Endothelial cell of umbilical vein (primary cell): ENCODE measurements at regions not wholly inside any gene's neighbourhood (a gene's known extent, or its start where the extent isn't known, plus 50 kb on each side); places are given as distances from the start of the nearest gene placed in this dataset.

Experiments
- BruUV-seq: library from RNA; stranded (reverse); fragments of 400-500 nt; replicated peaks from 2 replicates; lab custom pipeline; 2021; lab: Mats Ljungman, UMichigan
- CTCF ChIA-PET: fragments of 300-600, 350-600 bp; sonication (Branson Sonifier 250); formaldehyde crosslinking; loops from one replicate; lab custom pipeline; 2021; ENCODE audit warnings: antibody characterized with exemption, inconsistent platforms; lab: Charles Lee
- POLR2A ChIA-PET: fragments of 300-600, 350-600 bp; sonication (Branson Sonifier 250); formaldehyde crosslinking; loops from one replicate; lab custom pipeline; 2021; ENCODE audit warnings: antibody characterized with exemption, inconsistent platforms; lab: Charles Lee
- DNase-seq: peaks from one replicate; pipeline ENCODE4 v3.0.0-alpha.2; 2011; ENCODE audit warnings: low read depth, low spot score
- FAIRE-seq: peaks from 2 replicates; lab custom pipeline; 2011; peaks lifted over from hg19 to GRCh38; lab: Jason Lieb, UNC
- H2AFZ ChIP-seq: 2 replicates; pipeline ENCODE4 v1.6.0; 2012; ENCODE audit warnings: low read depth, low read length, control low read depth, inconsistent platforms
- H3K27ac ChIP-seq: 2 replicates; pipeline ENCODE4 v1.5.1; 2011; ENCODE audit warnings: low read depth, mild to moderate bottlenecking, control low read depth, low read length, moderate library complexity; ENCODE audit not compliant: insufficient read depth
- H3K27me3 ChIP-seq, 2 experiments: 2 replicates each; pipeline versions ENCODE4 v1.6.0 to v1.6.1; 2011; ENCODE audit warnings: low read length in 2 of 2, mixed read lengths in 1 of 2; ENCODE audit not compliant: control insufficient read depth in 2 of 2, insufficient read depth in 2 of 2
- H3K36me3 ChIP-seq, 2 experiments: 2 replicates in 1 of 2; 3 replicates in 1 of 2; pipeline ENCODE4 v1.5.1; 2011; ENCODE audit warnings: low read length in 2 of 2, mild to moderate bottlenecking in 1 of 2, moderate library complexity in 1 of 2; ENCODE audit not compliant: control insufficient read depth in 2 of 2, insufficient read depth in 2 of 2; ENCODE audit errors: extremely low read depth in 1 of 2
- H3K4me1 ChIP-seq: 3 replicates; pipeline ENCODE4 v1.5.1; 2011; ENCODE audit warnings: mild to moderate bottlenecking, low read length; ENCODE audit not compliant: control insufficient read depth, insufficient read depth; ENCODE audit errors: extremely low read depth
- H3K4me2 ChIP-seq: 2 replicates; pipeline ENCODE4 v1.6.1; 2011; ENCODE audit warnings: low read length, control low read depth, mixed read lengths; ENCODE audit not compliant: insufficient read depth
- H3K4me3 ChIP-seq, 3 experiments: fragments of 200-600 bp in 1 of 3; sonication (generic), shearing (Covaris generic) in 1 of 3; replicated peaks in 1 of 3; 2 replicates each; pipeline ENCODE4 v1.5.1; 2011 to 2016; ENCODE audit warnings: control low read depth in 3 of 3, low read length in 3 of 3, mild to moderate bottlenecking in 2 of 3, inconsistent platforms in 1 of 3, low read depth in 1 of 3, moderate library complexity in 1 of 3; ENCODE audit not compliant: insufficient read depth in 1 of 3
- H3K79me2 ChIP-seq: 2 replicates; pipeline ENCODE4 v1.6.0; 2012; ENCODE audit warnings: low read length, inconsistent platforms; ENCODE audit not compliant: control insufficient read depth, insufficient read depth
- H3K9ac ChIP-seq: replicated peaks from 2 replicates; pipeline ENCODE3; 2011; ENCODE audit warnings: low read length, control low read depth; ENCODE audit not compliant: insufficient read depth; ENCODE audit errors: extremely low read depth
- H3K9me1 ChIP-seq: replicated peaks from 3 replicates; pipeline ENCODE4 v1.6.0; 2011; ENCODE audit warnings: mild to moderate bottlenecking, low read length; ENCODE audit not compliant: control insufficient read depth, insufficient read depth; ENCODE audit errors: extremely low read depth
- H3K9me3 ChIP-seq: replicated peaks from 2 replicates; pipeline ENCODE4 v1.5.1; 2012; ENCODE audit warnings: low read length, inconsistent platforms; ENCODE audit not compliant: control insufficient read depth, insufficient read depth
- H4K20me1 ChIP-seq: replicated peaks from 2 replicates; pipeline ENCODE3; 2011; ENCODE audit warnings: mild to moderate bottlenecking, low read length; ENCODE audit not compliant: control insufficient read depth, insufficient read depth; ENCODE audit errors: extremely low read depth
- CTCF ChIP-seq, 2 donors: IDR thresholded peaks; 1 replicate in 1 of 2; 2 replicates in 1 of 2; pipeline ENCODE4 v1.5.1; 2011; ENCODE audit warnings: low read length in 2 of 2, mild to moderate bottlenecking in 2 of 2, moderate library complexity in 2 of 2, control low read depth in 1 of 2, inconsistent platforms in 1 of 2, low read depth in 1 of 2; ENCODE audit not compliant: insufficient read depth in 1 of 2; ENCODE audit errors: extremely low read depth in 1 of 2
- EZH2 ChIP-seq: IDR thresholded peaks from 2 replicates; pipeline ENCODE4 v1.6.1; 2012; ENCODE audit warnings: borderline replicate concordance, low read depth, mild to moderate bottlenecking, moderate library complexity, low read length, inconsistent platforms; ENCODE audit not compliant: severe bottlenecking
- FOS ChIP-seq: IDR thresholded peaks from 2 replicates; pipeline ENCODE4 v1.6.1; 2011; ENCODE audit warnings: mild to moderate bottlenecking, low read length, moderate library complexity, borderline replicate concordance; ENCODE audit not compliant: insufficient read depth
- GATA2 ChIP-seq: IDR thresholded peaks from 2 replicates; pipeline ENCODE4 v1.7.0; 2011; ENCODE audit warnings: low read depth, mild to moderate bottlenecking, moderate library complexity, mixed read lengths, low read length; ENCODE audit not compliant: insufficient read length, insufficient read depth
- JUN ChIP-seq: IDR thresholded peaks from 2 replicates; pipeline ENCODE4 v1.6.1; 2011; ENCODE audit warnings: borderline replicate concordance, low read depth; ENCODE audit not compliant: insufficient read length, insufficient read depth
- MAX ChIP-seq: IDR thresholded peaks from 2 replicates; pipeline ENCODE4 v1.6.1; 2011; ENCODE audit not compliant: insufficient read depth, insufficient read length
- MYC ChIP-seq: IDR thresholded peaks from one replicate; pipeline ENCODE4 v1.6.1; 2011; ENCODE audit warnings: mild to moderate bottlenecking, low read depth, low read length
- POLR2A ChIP-seq: IDR thresholded peaks from 2 replicates; pipeline ENCODE4 v1.6.1; 2012; ENCODE audit warnings: low read depth, mild to moderate bottlenecking, control low read depth, low read length
- POLR2AphosphoS5 ChIP-seq: IDR thresholded peaks from 2 replicates; pipeline ENCODE4 v1.6.1; 2012; ENCODE audit warnings: low read depth, mild to moderate bottlenecking, control low read depth, low read length, moderate library complexity; ENCODE audit not compliant: insufficient read depth
- dilution Hi-C: fragments of 300-500 bp; cut with MboI; formaldehyde crosslinking; loops from one replicate; pipeline ENCODE4 v1.15.0; 2019; ENCODE audit warnings: low sequenced_read_pairs; ENCODE audit not compliant: extremely low pct_ligation_motif_present
- intact Hi-C: fragments of 100-400 bp; cut with micrococcal nuclease; formaldehyde crosslinking; loops from one replicate; pipeline ENCODE4 v1.10.0; 2022

DNA sequence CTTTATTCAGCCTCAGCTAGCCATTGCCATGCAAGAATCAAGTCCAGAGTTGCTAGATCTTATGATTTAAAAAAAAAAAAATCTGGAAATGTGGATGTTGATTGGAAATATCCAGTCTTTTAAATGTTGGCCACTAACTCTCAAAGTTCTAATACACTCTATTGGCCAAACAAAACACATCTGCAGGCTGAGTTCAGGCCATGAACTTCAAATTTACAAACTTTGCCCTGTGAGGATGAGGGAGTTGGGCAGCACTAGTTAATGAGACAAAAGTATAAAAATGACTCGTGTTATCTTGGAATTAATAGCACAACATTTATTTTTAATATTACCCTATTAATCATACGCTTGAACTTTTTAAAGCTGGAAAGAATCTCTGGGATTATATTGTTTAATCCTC is 432.3 kb downstream of the PLPP3 start:
- dilution Hi-C loops (no loop called here), intact Hi-C loops (no loop called here)
- no peak for DNase-seq
- POLR2A ChIA-PET: no interaction called here
- Histone ChIP-seq H3K9me3 (no peaks in the 10 kb centered on the region), H3K4me1 (peaks cover 16% of the 10 kb centered on the region), H3K27ac (no peak overlapping the region), H3K79me2 (no peaks in the 10 kb centered on the region), H2AFZ (no peak overlapping the region), H3K4me3 (no peak overlapping the region), H3K9ac (no peak overlapping the region), H3K9me1 (no peaks in the 10 kb centered on the region), H3K4me2 (no peak overlapping the region), H4K20me1 (no peaks in the 10 kb centered on the region), H3K36me3 (no peaks in the 10 kb centered on the region), H3K27me3 (no peaks in the 10 kb centered on the region)
- TF ChIP-seq GATA2 (no peak), POLR2AphosphoS5 (no peak), FOS (no peak), CTCF (IDR thresholded peaks at IDR 0.05; ENCODE audit: extremely low read depth in 1 of 2, insufficient read depth in 1 of 2, low read depth in 1 of 2, low read length in 2 of 2) (no peak), MYC (no peak), JUN (no peak), MAX (no peak), EZH2 (no peak), POLR2A (no peak)
- CTCF ChIA-PET: interaction anchor here (1.1 to 1.4 kb wide), 3 partner anchors 9 to 254 kb away, joined by 3 to 4 read pairs (median 4); no protein-coding TSS in a partner anchor
- no TSS peak for BruUV-seq
- FAIRE-seq: no peak
